CD4-positive, alpha-beta T cell (primary cell): ENCODE measurements at regions not wholly inside any gene's neighbourhood (a gene's known extent, or its start where the extent isn't known, plus 50 kb on each side); places are given as distances from the start of the nearest gene placed in this dataset.

Source experiments
- ATAC-seq: fragments of 200-7000 bp; cut with Tn5 transposase; one replicate; pipeline ENCODE4 v1.10.0; 2022; ENCODE audit warnings: mild to moderate bottlenecking; ENCODE audit not compliant: poor library complexity
- CTCF ChIA-PET: fragments of 350-600 bp; sonication (Branson Sonifier 250); formaldehyde crosslinking; loops from one replicate; lab custom pipeline; 2021; ENCODE audit warnings: antibody characterized with exemption, inconsistent platforms; lab: Charles Lee
- POLR2A ChIA-PET: fragments of 350-600 bp; sonication (Branson Sonifier 250); formaldehyde crosslinking; loops from one replicate; lab custom pipeline; 2021; ENCODE audit warnings: antibody characterized with exemption, inconsistent platforms; lab: Charles Lee
- DNase-seq, 14 experiments: peaks; one replicate each; pipeline ENCODE4 v3.0.0-alpha.2; 2013 to 2020; ENCODE audit warnings: mixed read lengths in 2 of 14
- H3K27ac ChIP-seq, 2 donors: one replicate each; pipeline versions ENCODE4 v1.5.1 to v1.7.0; 2013; ENCODE audit warnings: low read length in 2 of 2, low read depth in 1 of 2, mild to moderate bottlenecking in 1 of 2
- H3K27me3 ChIP-seq, 2 experiments: 1 replicate in 1 of 2; 2 replicates in 1 of 2; pipeline versions ENCODE4 v1.6.1 to v1.7.0; 2013; ENCODE audit warnings: low read length in 2 of 2, control low read depth in 1 of 2, mild to moderate bottlenecking in 1 of 2, moderate library complexity in 1 of 2; ENCODE audit not compliant: insufficient read depth in 2 of 2, control insufficient read depth in 1 of 2
- H3K36me3 ChIP-seq: one replicate; pipeline ENCODE4 v1.6.1; 2013; ENCODE audit warnings: low read length, control low read depth; ENCODE audit not compliant: insufficient read depth
- H3K4me1 ChIP-seq: one replicate; pipeline ENCODE4 v1.6.1; 2013; ENCODE audit warnings: low read length, control low read depth; ENCODE audit not compliant: insufficient read depth
- H3K4me3 ChIP-seq: one replicate; pipeline ENCODE4 v1.5.1; 2013; ENCODE audit warnings: mild to moderate bottlenecking, low read length, moderate library complexity
- H3K9me3 ChIP-seq, 2 experiments: 1 replicate in 1 of 2; 2 replicates in 1 of 2; pipeline versions ENCODE4 v1.6.1 to v1.7.0; 2013; ENCODE audit warnings: low read length in 2 of 2, mild to moderate bottlenecking in 2 of 2, control low read depth in 1 of 2, moderate library complexity in 1 of 2; ENCODE audit not compliant: control insufficient read depth in 1 of 2, insufficient read depth in 1 of 2
- H3K27ac Mint-ChIP-seq: one replicate; pipeline ENCODE4 v1.8.0; 2020; ENCODE audit warnings: mixed read lengths
- H3K27me3 Mint-ChIP-seq: one replicate; pipeline ENCODE4 v1.8.0; 2021; ENCODE audit warnings: mixed read lengths
- H3K36me3 Mint-ChIP-seq: one replicate; pipeline ENCODE4 v1.8.0; 2021; ENCODE audit warnings: low read depth, mixed read lengths
- H3K4me1 Mint-ChIP-seq: one replicate; pipeline ENCODE4 v1.8.0; 2021; ENCODE audit warnings: low read depth, mixed read lengths
- H3K4me3 Mint-ChIP-seq: one replicate; pipeline ENCODE4 v1.8.0; 2020; ENCODE audit warnings: mild to moderate bottlenecking, mixed read lengths
- H3K9me3 Mint-ChIP-seq: one replicate; pipeline ENCODE4 v1.8.0; 2020; ENCODE audit warnings: mixed read lengths
- intact Hi-C, 2 experiments: fragments of 100-400 bp; cut with DNase I in 1 of 2; cut with micrococcal nuclease in 1 of 2; formaldehyde crosslinking; loops; one replicate each; pipeline versions ENCODE4 v1.15.1 to v1.9.0; 2023 to 2025; cut with DNase I, micrococcal nuclease
- TF ChIP-seq, protein P1 (sequence below): fragments of 200-600 bp; IDR thresholded peaks from one replicate; pipeline ENCODE4 v1.8.0; 2022; ENCODE audit warnings: antibody characterized with exemption, mild to moderate bottlenecking

DNA sequence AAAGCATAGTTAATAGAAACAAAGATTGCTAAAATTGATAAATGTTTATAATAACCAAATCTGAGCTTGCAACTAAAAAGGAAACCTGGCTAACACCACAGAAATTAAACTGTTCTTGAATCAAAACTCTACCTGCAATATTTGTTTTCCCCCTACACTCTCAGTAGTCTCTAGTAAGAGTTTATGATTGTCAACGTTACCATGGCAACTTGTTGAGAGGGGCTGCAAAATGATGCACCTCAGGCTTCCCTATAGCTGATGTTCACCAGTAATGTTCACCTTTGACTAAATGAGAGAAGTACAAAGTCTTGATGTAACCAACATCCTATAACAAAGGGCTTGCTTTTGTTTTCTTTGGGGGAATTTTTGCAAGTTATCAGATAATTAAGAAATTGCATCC is 101.1 kb upstream of the FHIT start:
- ATAC-seq (no peak), DNase-seq (no peak)
- ChIA-PET POLR2A (interaction anchor here (0.5 kb wide), 1 partner anchor 1483 kb away, joined by 3 read pairs; no protein-coding TSS in a partner anchor), CTCF (interaction anchor here (0.7 kb wide), 1 partner anchor 29 kb away, joined by 3 read pairs; no protein-coding TSS in a partner anchor)
- Mint-ChIP-seq H3K27me3 (no peaks in the 10 kb centered on the region), H3K9me3 (no peaks in the 10 kb centered on the region), H3K4me3 (no peak overlapping the region), H3K36me3 (no peaks in the 10 kb centered on the region), H3K4me1 (no peaks in the 10 kb centered on the region), H3K27ac (no peak overlapping the region)
- Histone ChIP-seq H3K27ac (no peak overlapping the region), H3K4me3 (no peak overlapping the region), H3K4me1 (no peaks in the 10 kb centered on the region), H3K27me3 (no peaks in the 10 kb centered on the region), H3K9me3 (no peaks in the 10 kb centered on the region), H3K36me3 (no peaks in the 10 kb centered on the region)
- intact Hi-C loops = no loop called here
- TF ChIP-seq, protein P1, sequence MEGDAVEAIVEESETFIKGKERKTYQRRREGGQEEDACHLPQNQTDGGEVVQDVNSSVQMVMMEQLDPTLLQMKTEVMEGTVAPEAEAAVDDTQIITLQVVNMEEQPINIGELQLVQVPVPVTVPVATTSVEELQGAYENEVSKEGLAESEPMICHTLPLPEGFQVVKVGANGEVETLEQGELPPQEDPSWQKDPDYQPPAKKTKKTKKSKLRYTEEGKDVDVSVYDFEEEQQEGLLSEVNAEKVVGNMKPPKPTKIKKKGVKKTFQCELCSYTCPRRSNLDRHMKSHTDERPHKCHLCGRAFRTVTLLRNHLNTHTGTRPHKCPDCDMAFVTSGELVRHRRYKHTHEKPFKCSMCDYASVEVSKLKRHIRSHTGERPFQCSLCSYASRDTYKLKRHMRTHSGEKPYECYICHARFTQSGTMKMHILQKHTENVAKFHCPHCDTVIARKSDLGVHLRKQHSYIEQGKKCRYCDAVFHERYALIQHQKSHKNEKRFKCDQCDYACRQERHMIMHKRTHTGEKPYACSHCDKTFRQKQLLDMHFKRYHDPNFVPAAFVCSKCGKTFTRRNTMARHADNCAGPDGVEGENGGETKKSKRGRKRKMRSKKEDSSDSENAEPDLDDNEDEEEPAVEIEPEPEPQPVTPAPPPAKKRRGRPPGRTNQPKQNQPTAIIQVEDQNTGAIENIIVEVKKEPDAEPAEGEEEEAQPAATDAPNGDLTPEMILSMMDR = no peak

DNA sequence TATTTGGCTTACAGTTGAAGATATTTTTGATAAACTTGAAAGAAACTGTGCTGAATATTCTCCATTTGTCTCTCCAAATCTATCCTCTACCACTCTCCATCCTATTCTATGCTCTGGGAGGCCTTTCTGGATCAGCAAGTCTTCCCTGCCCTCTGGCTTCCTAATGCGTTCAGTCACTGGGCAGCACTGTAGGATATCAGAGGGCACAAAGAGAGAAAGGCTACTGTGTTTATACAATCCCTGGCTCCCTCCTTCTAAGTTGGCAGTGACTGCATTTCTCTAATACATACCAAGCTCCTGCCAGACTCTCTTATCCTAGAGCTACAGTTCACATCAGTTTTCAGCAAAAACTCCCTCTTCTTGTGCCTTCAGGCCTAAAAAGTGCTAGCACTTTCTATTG is 102.1 kb upstream of the FHIT start:
- no peaks in the 10 kb centered on the region for H3K9me3 Mint-ChIP-seq
- H3K27me3 ChIP-seq = no peaks in the 10 kb centered on the region

DNA sequence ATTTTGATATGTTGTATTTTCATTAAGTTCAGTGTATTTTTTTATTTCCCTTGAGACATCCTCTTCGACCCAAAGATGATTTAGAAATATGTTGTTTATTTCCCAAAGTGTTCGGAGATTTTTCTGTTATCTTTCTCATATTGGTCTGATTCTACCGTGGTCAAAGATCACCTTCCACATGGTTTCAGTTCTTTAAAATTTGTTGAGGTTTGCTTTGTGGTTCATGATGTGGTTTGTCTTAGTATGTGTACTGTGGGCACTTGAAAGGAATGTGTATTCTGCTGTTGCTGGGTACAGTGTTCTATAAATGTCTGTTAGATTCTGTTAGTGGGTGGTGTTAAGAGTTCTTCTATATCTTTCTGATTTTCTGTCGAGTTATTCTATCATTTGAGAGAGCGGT is 103.4 kb upstream of the FHIT start:
- H3K4me3 ChIP-seq = no peak overlapping the region

More for the DNA sequence above, 102.1 kb upstream of the FHIT start:
- no peaks in the 10 kb centered on the region for H3K36me3 ChIP-seq
- intact Hi-C loops = no loop called here
- no peak overlapping the region for H3K4me3 ChIP-seq
- DNase-seq (no peak), ATAC-seq (no peak)
- ChIA-PET POLR2A (no interaction called here), CTCF (no interaction called here)
- H3K9me3 ChIP-seq = no peaks in the 10 kb centered on the region
- H3K4me1 ChIP-seq = no peaks in the 10 kb centered on the region
- H3K4me1 Mint-ChIP-seq = no peaks in the 10 kb centered on the region
- H3K27ac ChIP-seq = no peak overlapping the region
- H3K4me3 Mint-ChIP-seq = no peak overlapping the region
- H3K27me3 Mint-ChIP-seq = no peaks in the 10 kb centered on the region
- no peak overlapping the region for H3K27ac Mint-ChIP-seq
- no peaks in the 10 kb centered on the region for H3K36me3 Mint-ChIP-seq
- TF ChIP-seq, protein P1 = no peak

More for the DNA sequence above, 103.4 kb upstream of the FHIT start:
- TF ChIP-seq, protein P1 = no peak
- no peak overlapping the region for H3K27ac ChIP-seq
- intact Hi-C loops = no loop called here
- no peaks in the 10 kb centered on the region for H3K9me3 Mint-ChIP-seq
- no peak overlapping the region for H3K27ac Mint-ChIP-seq
- no peak overlapping the region for H3K4me3 Mint-ChIP-seq
- H3K36me3 Mint-ChIP-seq = no peaks in the 10 kb centered on the region
- no peaks in the 10 kb centered on the region for H3K36me3 ChIP-seq
- no peak for DNase-seq
- no peaks in the 10 kb centered on the region for H3K4me1 Mint-ChIP-seq
- H3K4me1 ChIP-seq = no peaks in the 10 kb centered on the region
- ChIA-PET POLR2A (no interaction called here), CTCF (no interaction called here)
- ATAC-seq = no peak
- H3K27me3 ChIP-seq = no peaks in the 10 kb centered on the region
- H3K9me3 ChIP-seq = no peaks in the 10 kb centered on the region
- no peaks in the 10 kb centered on the region for H3K27me3 Mint-ChIP-seq
